HG02642 (cell line): ENCODE measurements at regions not wholly inside any gene's neighbourhood (a gene's known extent, or its start where the extent isn't known, plus 50 kb on each side); places are given as distances from the start of the nearest gene placed in this dataset.

ENCODE experiments used
- ATAC-seq: cut with Tn5 transposase; IDR thresholded peaks from one replicate; pipeline ENCODE4 v1.9.1; 2021; ENCODE audit warnings: mild to moderate bottlenecking; ENCODE audit not compliant: unreplicated experiment, poor library complexity

DNA sequence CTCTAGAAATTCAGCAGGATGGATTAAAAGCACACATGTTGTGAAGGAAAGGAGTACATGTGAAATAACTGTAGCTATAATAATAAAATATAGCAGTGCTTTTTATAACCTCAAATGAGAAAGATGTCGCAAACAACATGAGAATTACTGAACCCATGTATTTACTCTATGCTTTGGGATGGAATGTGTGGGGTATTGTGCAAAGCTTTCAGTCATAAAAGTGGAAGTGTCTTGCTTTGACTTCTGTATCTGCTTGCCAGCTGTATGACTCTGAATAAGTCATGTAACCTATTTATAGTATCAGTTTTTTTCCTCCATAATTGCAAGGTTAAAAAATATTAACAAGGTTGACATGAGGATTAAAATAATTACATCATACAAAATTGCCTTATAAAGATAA lies 519.3 kb upstream of the CADM2 start:
- ATAC-seq: no peak

DNA sequence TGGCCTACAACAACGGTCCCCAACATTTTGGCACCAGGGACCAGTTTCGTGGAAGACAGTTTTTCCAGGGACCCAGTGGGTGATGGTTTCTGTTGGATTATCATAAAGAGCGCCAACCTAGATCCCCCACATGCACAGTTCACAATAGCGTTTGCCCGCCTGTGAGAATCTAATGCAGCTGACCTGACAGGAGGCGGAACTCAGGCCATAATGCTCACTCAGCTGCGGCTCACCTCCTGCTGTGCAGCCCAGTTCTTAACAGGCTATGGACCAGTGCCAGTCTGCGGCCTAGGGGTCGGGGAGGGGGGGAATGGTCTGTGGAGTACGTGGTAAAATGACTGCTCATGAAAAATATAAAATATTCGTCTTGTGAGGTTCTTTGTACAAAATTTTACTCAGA lies 518.5 kb upstream of the CADM2 start:
- ATAC-seq: no peak

DNA sequence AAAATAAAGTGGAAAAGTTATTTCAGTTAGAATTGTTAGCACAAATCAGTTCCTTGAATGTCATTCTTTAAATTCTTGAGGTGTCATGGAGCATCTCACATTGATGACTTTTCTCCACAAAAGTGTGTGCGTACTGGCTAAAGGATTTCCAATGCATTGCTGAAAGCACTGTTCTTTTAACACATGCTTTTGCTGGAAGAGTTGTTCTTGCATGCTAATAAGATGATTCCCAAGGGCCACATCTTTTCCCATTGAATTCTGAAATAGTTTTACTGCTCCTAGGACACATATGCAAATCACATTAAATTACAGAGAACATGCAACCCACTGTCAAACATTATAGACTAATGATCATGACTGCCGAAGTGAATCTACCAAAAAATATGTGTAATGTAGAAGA lies 516.3 kb upstream of the CADM2 start:
- no peak for ATAC-seq

DNA sequence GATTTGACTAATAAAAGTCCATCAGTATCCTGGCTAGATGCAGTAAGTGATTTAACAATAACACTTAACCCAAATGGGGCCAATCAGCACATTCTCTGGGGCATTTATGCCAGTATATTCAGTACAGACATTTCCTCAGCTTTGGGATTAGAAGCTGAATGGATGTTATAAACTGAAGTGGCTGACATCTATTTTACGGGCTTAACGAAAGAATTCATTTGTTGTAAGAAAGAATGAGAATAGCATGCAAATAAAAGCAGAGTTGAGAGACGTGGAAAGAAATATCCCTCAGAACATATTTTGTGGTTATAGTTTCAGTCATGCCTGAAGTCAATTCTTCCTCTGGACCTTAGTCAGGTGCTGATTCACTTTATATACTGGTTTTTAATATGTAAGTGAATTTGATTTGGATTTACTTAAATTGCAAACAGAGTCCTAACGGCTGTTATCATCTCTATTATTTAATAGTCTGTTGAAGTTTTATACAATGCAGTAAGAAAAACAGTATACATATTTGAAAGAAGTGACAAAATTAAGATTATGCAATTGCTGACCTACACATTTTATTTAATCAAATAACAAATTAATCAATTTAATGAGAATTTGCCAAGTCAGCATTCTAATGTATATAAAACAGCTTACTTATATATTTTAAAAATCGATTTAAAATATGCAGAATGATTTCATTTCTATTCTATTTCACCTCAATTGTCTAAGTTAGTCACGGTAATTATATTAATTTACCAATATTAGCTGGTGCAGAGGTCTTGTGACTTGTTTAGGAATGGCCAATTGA lies 513.9 kb upstream of the CADM2 start:
- no peak for ATAC-seq

DNA sequence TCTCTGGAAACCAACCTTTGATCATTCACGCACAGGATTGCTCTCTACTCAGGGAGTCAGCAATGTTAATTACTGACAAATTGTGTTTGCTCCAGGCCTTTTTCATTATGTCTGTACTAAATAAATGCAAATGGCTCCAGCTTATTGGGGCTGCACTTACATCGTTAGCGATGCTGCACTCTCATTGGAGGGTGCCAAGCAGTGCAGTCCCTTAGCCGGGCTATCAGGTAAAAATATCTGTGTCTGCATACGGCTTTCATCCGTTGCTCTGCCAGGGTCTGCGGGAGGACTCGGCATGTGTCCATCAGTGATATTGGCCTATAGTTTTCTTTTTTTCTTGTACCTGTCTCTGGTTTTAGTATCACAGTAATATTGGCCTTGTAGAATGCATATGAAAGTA lies 471.5 kb upstream of the CADM2 start:
- ATAC-seq: no peak

DNA sequence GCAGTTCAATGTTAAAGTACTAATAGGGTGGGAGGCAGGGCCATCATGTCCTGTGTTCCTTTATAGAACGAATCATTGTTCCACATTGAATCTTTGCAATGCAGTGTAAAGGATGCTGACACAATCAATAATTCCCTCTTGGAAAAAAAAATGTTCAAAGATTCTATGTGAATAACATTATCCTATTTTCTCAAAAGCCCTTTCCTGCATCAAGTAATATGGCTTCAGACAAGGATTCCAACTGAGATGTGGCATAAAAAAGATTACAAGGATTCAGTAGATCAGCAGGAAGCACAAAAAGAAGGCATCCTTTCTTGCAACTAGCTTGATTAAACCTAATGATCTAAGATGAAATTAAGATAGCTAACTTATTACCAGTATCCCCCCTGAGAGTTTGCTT lies 454.0 kb upstream of the CADM2 start:
- no peak for ATAC-seq

DNA sequence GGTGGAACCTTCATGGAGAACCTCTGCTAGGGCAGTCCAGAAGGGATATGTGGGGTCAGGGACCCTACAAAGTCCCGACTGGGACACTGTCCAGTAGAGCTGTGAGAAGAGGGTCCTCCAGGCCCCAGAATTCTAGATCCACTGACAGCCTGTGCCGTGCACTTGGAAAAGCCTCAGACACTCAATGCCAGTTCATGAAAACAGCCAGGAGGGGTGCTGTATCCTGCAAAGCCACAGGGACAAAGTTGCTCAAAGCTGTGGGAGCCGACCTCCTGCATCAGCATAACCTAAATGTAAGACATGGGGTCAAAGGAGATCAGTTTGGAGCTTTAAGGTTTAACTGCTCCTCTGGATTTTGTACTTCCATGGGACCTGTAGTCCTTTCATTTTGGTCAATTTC lies 448.8 kb upstream of the CADM2 start:
- ATAC-seq: no peak

DNA sequence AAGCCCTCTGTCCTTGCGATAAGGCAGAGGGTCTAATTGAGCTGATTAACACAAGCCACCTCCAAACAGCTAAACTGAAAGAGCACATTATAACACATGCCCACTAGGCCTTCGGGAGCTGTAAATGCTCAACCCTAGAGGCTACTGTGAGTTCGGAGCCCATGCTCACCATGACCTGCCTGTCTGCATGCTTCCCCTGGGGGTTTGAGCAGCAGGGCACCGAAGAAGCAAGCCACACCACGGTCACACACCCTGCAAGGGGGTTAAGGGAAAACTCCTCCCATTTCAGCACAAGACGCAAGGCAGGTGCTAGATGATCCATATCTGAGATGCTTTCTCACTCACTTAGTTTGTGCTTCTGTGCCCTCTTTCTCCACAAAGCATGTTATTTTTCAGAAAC lies 435.9 kb upstream of the CADM2 start:
- ATAC-seq: no peak

DNA sequence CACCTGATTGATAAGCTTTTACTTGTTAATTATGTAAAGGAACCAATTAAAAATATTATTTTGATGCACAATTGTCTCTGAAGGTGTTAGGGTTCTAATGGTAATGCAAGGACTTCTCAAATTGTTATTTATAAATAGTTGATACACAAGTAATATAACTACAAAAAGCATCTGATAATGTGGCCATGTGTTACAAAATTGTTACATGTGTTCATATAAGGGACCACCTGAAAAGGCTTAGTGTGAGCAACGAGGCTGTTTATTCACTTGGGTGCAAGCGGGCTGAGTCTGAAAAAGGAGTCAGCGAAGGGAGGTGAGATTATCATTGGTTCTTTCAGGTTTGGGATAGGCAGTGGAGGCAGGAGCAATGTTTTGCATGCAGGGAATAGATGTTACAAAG lies 421.9 kb upstream of the CADM2 start:
- no peak for ATAC-seq

DNA sequence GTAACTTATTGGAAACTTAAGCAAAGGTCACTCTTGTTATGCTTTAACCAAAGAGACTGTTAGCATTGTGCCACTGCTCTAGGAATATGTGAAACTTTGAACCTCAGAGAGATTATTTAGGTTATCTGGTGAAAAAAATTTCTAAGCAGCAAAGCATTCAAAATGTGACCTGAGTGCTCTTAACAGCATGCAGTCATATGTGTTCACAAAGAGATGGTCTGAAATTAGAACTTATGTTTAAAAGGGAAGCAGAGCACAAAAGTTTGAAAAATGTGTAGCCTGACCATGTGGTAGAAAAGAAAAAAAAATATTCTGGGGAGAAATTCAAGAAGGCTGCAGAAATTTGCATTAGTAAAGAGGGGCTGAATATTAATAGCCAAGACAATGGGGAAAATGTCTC lies 420.2 kb upstream of the CADM2 start:
- ATAC-seq: no peak

DNA sequence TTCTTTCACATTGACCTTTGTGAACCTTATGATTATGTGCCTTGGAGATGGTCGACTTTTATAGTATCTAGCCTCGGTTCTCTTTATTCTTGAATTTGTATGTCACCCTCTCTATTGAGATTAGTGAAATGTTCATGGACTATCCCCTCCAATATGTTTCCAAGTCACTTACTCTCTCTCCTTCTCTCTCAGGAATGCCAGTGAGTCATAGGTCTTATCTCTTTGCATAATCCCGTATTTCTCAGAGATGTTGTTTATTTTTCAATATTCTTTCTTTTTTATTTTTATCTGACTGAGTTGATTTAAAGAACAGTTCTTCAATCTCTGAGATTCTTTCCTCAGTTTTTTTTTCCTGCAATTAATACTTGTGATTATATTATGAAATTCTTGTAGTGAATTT lies 411.6 kb upstream of the CADM2 start:
- ATAC-seq: no peak

DNA sequence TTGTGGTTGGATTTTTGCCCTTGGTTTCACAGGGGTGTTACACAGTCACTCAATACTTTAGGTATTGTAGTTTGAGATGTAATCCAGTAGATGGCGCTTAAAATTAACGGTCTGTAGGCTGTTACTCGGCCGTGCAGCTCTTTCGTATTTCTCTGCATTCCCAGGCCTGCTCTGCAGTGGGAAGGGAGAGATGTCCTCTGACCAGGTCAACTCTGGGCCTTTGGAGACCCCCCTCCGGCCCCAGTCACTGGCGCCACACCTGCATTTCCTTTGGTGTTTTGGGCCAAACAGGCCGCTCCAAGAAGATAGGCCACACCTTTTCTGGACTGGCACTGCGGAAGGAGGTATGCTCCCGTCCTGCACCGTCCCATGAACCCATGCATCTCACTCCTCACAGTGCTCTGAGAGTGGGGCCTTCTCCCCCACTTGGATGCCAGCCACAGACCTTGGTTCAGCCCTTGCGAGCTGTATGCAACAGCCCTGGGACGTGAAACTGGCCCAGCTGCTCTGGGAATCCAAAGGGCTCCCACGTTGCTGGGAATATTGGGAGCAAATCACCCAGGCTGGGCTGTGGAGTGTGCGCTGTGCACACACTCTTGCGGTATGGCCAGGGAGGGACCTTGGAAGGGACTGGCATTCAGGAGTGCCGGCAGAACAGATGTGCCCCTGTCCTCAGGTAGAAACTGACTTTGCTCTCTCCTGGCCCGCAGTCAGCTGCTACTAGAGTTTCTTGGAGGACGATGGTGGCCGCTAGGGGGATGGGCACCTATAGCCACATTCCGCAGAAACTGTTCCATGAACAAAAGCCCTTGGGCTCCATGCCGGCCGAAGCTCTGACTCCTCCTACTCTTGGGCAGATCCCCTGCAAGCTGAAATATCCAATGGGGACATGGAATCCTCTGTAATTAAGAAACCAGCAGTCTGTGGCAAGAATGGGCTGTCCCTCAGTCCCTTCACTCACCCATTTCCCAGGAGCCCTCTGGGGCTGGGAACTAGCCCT lies 410.5 kb upstream of the CADM2 start:
- peak; percentile 94 for ATAC-seq

DNA sequence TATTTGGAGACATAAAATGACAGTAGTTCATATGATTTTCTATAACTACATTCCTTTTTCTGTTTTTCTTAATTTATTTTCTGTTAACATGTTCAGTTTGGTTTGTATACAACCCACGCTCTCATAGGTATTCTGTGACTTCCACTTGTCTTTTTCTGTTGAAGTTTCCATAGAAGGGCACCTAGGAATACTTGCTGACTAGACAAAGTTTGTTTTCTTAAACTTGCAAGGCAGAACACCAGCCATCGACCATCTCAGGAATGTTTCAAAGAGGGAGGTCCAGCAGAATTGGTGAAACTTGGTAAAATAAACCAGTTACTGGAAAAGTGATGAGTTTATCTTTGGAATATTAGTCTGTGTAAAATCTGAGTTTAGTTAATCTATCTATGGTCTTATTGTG lies 403.2 kb upstream of the CADM2 start:
- no peak for ATAC-seq

DNA sequence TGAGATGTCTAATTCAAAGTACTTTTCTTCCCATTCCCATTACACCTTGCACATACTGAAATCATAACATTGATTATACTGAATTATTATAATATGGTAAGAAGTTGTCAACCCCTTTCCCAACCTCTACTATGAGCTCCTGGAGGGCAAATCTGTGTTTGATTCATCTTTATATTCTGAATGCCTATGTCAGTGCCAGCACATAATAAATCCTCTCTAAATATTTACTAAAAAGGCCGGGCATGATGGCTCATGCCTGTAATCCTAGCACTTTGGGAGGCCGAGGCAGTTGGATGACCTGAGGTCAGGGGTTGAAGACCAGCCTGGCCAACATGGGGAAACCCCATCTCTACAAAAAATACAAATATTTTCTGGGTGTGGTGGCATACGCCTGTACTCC lies 392.5 kb upstream of the CADM2 start:
- no peak for ATAC-seq

DNA sequence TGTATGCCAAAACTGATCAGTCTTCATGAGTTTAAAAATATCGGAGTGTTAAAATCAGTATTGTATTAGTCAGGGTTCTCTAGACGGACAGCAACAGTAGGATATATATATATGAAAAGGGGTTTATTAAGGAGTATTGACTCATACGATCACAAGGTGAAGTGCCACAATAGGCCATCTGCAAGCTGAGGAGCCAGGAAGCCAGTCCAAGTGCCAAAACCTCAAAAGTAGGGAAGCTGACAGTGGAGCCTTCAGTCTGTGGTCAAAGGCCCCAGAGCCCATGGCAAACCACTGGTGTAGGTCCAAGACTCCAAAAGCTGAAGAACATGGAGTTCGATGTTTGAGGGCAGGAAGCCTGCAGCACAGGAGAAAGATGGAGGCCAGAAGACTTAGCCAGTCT lies 391.0 kb upstream of the CADM2 start:
- no peak for ATAC-seq

DNA sequence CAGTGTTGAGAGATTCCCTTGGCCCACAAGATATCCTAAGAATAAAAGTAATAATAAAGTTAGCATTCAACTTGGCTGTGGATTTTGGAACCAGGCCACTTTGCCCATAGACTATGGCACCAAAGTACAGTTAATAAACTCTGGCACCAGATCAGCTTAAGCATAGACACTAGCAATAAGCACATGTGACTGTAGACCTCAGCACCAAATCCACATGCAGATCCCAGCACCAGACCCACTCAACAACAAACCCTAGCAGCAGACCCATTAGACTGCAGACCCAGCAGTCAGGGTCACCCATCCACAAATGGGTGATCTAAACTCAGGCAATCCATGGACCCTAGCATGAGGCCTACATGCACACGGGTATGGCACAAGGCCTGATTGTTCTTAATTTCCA lies 384.8 kb upstream of the CADM2 start:
- ATAC-seq: no peak

DNA sequence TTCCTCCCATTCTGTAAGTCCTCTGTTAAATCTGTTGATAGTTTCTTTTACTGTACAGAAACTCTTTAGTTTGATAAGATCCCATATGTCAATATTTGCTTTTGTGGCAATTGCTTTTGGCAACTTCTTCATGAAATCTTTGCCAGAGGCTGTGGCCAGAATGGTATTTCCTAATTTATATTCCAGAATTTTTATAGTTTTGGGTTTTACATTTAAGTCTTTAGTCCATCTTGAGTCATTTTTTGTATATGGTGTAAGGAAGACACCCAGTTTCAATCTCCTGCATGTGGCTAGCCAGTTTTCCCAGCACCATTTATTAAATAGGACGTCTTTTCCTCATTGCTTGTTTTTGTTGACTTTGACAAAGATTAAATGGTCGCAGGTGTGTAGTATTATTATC lies 372.4 kb upstream of the CADM2 start:
- no peak for ATAC-seq

DNA sequence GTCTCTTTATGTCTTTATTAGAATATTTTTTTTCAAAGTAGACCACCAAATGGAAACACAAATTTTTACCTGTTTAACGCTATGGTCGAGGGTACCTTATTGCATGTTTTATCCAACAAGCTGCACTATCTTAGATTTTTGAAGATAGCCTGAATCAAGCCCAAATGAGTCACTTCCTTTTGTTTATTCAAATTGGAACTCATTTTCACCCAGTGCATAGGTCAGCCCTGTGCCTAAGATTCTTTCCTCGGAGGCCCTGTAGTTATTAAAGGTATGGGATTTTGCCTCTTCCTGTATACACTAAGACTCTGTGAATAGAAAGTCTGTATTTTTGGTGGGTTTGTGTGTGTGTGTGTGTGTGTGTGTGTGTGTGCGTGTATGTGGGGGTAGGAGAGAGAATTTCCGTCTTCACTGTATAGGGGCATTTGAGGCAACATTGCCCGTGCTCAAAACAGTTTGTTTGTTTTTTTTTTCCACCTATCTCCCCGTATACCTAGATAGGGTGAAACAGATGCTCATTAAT lies 358.0 kb upstream of the CADM2 start:
- ATAC-seq: no peak

DNA sequence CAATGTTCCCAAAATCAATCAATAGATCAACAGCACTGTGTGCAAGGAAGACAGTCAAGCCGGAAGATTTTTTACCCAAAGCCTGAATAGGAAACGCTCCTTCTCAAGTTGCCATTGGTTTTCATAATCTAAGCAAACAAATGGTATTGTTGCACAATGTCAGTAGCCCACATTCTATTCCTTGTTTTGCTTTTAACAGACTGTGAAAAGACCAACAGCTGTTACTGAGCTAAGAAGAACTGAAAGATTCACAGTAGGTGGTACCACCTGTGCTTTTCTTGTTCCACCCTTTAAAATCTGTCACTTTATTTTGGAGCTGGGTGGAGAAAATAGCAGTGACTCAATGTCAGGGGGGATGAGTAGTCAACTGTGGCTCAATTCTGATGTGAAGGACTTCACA lies 357.5 kb upstream of the CADM2 start:
- ATAC-seq: no peak

DNA sequence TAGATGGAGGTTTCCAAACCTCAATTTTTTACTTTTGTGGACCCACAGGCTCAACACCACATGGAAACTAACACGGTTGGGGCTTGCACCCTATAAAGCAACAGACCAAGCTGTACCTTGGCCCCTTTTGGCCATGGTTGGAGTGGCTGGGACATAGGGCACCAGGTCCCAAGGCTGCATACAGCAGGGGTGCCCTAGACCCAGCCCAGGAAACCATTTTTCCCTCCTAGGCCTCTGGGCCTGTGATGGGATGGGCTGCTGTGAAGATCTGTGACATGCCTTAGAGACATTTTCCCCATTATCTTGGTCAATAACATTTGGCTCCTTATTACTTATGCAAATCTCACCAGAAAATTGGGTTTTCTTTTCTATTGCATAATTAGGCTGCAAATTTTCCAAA lies 337.0 kb upstream of the CADM2 start:
- ATAC-seq: no peak

DNA sequence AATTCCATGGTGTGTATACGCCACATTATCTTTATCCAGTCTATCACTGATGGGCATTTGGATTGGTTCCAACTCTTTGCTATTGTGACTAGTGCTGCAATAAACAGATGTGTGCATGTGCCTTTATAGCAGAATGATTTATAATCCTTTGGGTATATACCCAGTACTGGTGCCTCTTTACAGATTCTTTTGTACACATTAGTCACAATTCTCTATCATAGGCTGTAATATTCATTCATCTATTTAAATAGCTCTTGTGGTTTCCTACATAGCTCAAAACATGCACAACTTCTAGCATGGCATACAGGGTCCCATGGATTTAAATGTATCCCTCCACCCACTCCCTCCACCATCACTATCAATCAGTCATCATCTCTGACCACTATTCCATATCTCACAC lies 324.1 kb upstream of the CADM2 start:
- ATAC-seq: no peak
